PC-9 (cell line): ENCODE measurements at regions not wholly inside any gene's neighbourhood (a gene's known extent, or its start where the extent isn't known, plus 50 kb on each side); places are given as distances from the start of the nearest gene placed in this dataset.

Experiments used
- CTCF ChIP-seq: fragments of 200-600 bp; sonication (generic); conservative IDR thresholded peaks from 2 replicates; pipeline ENCODE4 v1.6.1; 2017; ENCODE audit warnings: mixed run types, antibody characterized with exemption, mild to moderate bottlenecking, moderate library complexity
- EZH2 ChIP-seq: fragments of 200-600 bp; sonication (generic); IDR thresholded peaks from 2 replicates; pipeline ENCODE4 v1.8.0; 2017; ENCODE audit warnings: antibody characterized with exemption, low read depth

- no peak for TF ChIP-seq EZH2
- TF ChIP-seq CTCF = no peak
These were observed 99.1 kb upstream of the TMEM168 start for GRCh38 chr7:112889268-112889667.
